PC-9 (cell line): ENCODE measurements at regions not wholly inside any gene's neighbourhood (a gene's known extent, or its start where the extent isn't known, plus 50 kb on each side); places are given as distances from the start of the nearest gene placed in this dataset.

Experiments used
- EZH2 ChIP-seq: fragments of 200-600 bp; sonication (generic); IDR thresholded peaks from 2 replicates; pipeline ENCODE4 v1.8.0; 2017; ENCODE audit warnings: antibody characterized with exemption, low read depth
- TF ChIP-seq, protein P1 (sequence below): fragments of 200-600 bp; sonication (generic); conservative IDR thresholded peaks from 2 replicates; pipeline ENCODE4 v1.6.1; 2017; ENCODE audit warnings: mixed run types, antibody characterized with exemption, mild to moderate bottlenecking, moderate library complexity

DNA sequence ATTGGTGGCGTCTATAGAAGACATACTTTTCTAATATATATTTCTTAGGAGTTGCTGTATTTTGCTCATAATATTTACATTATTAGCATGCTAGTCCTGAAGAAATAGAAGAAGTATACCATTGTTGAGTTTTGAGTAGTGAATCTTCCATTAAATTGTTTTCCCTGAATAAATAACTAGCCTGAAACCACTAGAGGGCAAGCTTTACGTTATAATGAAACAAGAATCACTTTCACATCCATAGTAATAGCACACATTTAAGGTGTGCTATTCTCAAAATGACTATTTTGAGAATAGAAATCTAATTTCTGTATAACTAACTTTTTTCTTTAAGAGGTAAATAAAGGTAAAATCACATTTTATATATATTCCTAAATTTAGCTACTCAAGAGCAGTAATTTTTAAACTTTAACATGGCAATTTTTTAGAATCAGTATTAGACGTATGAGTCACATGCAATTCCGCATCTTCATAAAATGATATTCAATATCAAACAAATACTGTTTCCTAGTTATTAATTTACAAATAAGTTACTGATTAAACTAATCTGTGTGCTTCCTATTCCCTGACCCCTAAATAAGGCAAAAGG, 213.2 kb upstream of the MANEA start:
- no peak for TF ChIP-seq EZH2
- TF ChIP-seq, protein P1, sequence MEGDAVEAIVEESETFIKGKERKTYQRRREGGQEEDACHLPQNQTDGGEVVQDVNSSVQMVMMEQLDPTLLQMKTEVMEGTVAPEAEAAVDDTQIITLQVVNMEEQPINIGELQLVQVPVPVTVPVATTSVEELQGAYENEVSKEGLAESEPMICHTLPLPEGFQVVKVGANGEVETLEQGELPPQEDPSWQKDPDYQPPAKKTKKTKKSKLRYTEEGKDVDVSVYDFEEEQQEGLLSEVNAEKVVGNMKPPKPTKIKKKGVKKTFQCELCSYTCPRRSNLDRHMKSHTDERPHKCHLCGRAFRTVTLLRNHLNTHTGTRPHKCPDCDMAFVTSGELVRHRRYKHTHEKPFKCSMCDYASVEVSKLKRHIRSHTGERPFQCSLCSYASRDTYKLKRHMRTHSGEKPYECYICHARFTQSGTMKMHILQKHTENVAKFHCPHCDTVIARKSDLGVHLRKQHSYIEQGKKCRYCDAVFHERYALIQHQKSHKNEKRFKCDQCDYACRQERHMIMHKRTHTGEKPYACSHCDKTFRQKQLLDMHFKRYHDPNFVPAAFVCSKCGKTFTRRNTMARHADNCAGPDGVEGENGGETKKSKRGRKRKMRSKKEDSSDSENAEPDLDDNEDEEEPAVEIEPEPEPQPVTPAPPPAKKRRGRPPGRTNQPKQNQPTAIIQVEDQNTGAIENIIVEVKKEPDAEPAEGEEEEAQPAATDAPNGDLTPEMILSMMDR: peak; percentile 76
